NB4 (cell line): ENCODE measurements at regions not wholly inside any gene's neighbourhood (a gene's known extent, or its start where the extent isn't known, plus 50 kb on each side); places are given as distances from the start of the nearest gene placed in this dataset.
"Not testable (repeated sequence)": the region's sequence is repeated elsewhere in the genome, so short reads cannot be mapped to it uniquely, and the experiment has no call there.

ENCODE experiments used
- CTCF ChIP-seq: IDR thresholded peaks from one replicate; pipeline ENCODE4 v1.5.1; 2012; ENCODE audit warnings: low read depth, low read length
- POLR2A ChIP-seq: IDR thresholded peaks from 2 replicates; pipeline ENCODE4 v1.6.1; 2011; ENCODE audit warnings: mild to moderate bottlenecking; ENCODE audit not compliant: insufficient read length; ENCODE audit errors: extremely low read depth

DNA sequence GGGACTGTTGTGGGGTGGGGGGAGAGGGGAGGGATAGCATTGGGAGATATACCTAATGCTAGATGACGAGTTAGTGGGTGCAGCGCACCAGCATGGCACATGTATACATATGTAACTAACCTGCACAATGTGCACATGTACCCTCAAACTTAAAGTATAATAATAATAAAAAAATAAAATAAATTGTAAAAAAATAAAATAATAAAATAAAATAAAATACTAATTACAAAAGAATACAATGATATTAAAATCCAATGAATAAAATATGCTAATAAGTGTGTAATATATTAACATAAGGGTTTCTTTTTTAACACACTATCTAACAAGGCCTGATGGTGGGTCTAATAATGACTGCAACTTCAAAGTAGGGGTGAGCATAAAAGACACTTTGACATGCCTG lies 177.6 kb downstream of the CPEB2 start:
- TF ChIP-seq POLR2A, CTCF: not testable (repeated sequence)
